Activated T-helper 1 cell treated with Interleukin-2 at 50 U/mL for 16 hours (primary cell): ENCODE measurements at regions not wholly inside any gene's neighbourhood (a gene's known extent, or its start where the extent isn't known, plus 50 kb on each side); places are given as distances from the start of the nearest gene placed in this dataset.
"Not testable (repeated sequence)": the region's sequence is repeated elsewhere in the genome, so short reads cannot be mapped to it uniquely, and the experiment has no call there.

ENCODE experiments used
- DNase-seq: peaks from one replicate; pipeline ENCODE4 v3.0.0-alpha.2; 2020; ENCODE audit warnings: low read depth

DNA sequence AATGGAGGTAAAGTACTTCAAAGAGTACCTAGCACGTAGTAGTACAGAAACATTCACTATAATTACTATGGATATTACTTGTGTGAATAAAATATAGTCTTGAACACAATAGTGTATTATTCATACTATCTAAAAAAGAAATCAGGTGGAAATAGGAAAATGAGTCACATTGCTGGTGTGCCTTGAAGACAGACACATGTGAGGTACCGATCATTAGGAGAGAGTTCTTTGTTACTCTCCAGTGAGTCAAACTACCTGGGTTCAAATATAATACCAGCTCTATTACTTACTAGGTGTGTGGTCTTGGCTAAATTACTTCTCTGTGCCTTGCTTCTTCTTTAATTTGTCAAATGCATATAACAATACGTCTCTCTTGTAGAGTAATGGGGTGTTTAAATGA is 50.8 kb upstream of the BEND6 start:
- no peak for DNase-seq

DNA sequence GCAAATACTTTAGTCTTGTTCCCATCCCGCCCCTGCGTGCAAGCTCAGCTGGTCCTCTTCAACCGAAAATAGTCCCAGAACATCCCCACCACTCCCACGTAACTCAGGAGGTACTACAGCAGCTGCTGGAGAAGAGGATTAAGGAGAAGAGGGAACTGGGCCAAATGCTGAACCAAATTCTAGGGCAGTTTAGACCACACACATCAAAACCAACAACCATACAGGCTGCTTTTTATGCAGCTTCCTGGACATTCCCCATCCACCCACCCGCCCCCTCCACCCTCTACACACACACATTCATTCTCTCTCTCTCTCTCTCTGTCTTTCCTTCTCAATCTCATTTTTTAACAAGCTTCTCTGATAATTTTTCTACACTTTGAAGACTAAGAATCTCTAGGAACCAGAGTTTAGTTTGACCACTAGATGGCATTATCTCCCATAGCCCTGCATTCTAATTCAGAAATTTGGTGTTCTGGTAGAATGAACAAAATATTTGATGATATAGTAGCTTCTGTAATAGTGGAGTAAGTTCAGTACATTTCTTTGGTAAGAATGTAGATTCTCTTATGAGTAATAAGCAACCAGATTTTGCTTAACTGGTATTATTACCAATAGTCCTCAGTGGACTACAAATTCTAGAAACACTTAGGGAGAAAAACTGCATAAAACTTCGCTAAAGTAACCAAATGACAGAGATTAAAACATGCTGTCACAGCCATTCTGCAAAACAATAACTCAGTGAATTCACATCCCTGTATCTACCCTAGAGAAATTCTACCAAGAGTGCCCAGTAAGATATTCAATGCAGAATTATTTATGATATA is 52.1 kb upstream of the BEND6 start:
- no peak for DNase-seq

GRCh38 chr6:56900784-56901183 is 54.1 kb upstream of the BEND6 start:
- DNase-seq = no peak

- no peak for DNase-seq
Measured at GRCh38 chr6:56899753-56900152, 55.2 kb upstream of the BEND6 start.

DNA sequence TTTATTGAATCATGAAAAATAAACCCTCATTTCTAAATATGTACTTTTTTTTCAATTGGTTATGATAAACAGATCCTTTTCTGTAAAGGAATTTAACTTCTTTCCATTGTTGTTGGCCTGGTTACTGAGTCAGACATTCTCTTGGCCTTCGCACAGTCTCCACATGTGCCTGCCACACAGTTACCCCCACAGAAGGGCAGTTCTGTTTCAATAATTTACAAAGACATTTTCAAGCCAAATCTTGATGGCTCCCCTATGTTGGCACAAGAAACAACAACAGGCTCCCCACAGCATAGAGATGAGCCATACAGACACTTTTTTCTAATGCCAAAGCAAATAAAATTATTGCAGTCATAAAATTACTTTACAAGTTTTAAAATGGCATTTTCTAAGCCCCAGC is 55.6 kb upstream of the BEND6 start:
- DNase-seq = no peak

DNA sequence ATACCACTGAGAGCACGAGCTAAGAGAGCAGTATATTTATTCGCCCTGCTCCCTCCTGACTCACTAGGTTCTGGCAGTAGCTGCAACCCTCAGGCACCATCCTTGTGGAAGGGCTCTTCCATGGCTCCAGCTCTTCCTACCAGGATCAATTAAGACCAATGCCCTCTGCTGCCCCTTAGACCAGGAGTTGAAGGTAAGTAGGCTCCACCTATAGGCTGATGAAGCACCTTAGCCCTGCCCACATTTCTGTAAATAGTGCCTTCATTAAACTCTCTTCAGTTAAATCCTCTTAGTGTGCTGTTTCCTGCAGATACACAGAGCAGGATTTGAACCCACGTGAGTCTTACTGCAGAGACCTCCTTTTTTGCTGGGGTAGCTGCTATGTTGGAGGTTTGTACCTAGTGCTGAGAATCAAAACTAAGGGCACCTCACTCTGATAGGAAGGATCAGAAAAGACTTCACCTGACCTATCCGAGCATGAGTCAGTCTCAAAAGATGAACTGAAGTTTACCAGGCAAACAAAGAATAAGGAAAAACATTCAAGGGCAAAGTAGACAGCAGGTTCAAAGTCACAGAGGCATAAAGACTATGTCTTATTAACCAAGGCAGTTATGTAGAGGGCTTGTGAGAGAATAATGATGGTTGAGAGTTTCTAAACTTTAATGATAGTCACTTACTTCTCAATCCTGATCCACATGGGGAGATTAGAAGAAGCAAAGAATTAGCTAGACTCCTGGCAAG is 56.9 kb upstream of the BEND6 start:
- no peak for DNase-seq

GRCh38 chr6:56891754-56892153 is 63.2 kb upstream of the BEND6 start:
- no peak for DNase-seq

- DNase-seq = no peak
Measured at GRCh38 chr6:56890683-56891429, 64.1 kb upstream of the BEND6 start.

- DNase-seq = no peak
Measured at GRCh38 chr6:56890066-56890465, 64.8 kb upstream of the BEND6 start.

DNA sequence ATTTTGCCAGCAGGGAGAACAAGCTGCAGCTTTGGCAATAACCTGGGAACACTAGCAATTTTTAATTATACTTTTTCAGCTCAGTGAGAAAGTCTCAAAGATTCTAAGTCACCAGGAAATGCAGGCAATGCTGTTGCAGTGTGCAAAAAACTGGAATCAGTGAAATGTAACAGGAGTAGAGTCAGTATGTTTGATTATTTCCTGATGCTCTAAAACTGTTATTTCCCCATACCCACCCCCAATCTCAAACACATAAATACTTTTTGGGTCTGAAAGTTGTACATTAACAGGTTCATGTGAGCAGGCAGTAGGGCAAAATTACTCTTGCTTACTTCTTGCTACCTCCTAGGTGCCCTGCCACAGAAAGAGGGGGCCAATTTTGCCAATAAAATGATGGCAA is 65.4 kb upstream of the BEND6 start:
- no peak for DNase-seq

- DNase-seq = no peak
Measured at GRCh38 chr6:56888687-56889086, 66.2 kb upstream of the BEND6 start.

- no peak for DNase-seq
Measured at GRCh38 chr6:56887086-56887485, 67.8 kb upstream of the BEND6 start.

- DNase-seq = no peak
Measured at GRCh38 chr6:56877922-56878321, 77.0 kb upstream of the BEND6 start.

GRCh38 chr6:56875961-56876360 is 78.9 kb upstream of the BEND6 start:
- no peak for DNase-seq

DNA sequence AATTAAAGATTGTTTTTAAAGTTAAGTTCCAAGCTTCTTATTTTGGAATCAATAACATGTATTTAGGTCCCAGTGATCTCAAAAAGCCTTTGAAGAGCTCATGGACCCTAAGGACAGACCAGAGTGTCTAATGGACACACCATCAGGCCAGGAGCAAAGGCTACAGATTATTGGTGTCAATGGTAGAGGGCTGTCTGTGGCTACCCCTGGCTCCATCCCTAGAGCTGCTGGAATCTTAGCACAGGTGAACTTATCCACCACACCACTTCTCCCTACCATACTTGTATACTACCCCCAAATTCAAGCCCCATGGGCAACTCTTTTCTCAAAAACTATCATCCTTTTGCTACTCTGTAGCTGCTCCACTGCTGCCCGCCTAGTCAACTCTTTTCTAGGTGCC is 79.4 kb upstream of the BEND6 start:
- no peak for DNase-seq

DNA sequence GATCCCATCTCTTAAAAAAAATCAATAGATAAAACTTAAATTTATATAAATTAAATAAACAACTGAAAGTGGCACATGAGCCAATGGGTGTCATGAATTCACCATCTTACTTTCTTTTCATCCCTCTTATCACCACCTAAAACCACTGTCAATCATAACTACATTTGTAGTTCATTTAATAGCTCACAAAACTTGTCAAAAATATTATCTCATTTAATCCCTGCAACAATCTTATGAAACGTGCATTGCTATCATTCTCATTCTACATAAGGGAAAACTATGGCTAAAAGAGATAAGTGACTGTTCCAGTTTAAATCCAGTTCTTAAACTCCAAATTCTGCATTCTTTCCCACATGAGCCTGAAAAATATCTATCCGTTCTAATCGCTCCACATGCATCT is 80.6 kb upstream of the BEND6 start:
- DNase-seq = no peak

DNA sequence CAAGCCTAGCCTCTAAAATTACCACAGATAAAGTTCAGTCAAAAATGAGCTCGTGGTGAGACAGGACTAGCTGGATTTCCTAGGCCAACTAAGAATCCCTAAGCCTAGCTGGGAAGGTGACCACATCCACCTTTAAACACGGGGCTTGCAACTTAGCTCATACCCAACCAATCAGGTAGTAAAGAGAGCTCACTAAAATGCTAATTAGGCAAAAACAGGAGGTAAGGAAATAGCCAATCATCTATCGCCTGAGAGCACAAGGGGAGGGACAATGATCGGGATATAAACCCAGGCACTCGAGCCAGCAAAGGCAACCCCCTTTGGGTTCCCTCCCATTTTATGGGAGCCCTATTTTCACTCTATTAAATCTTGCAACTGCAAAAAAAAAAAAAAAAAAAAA is 84.9 kb upstream of the BEND6 start:
- DNase-seq = not testable (repeated sequence)

- no peak for DNase-seq
Measured at GRCh38 chr6:56869346-56869745, 85.6 kb upstream of the BEND6 start.

- no peak for DNase-seq
Measured at GRCh38 chr6:56868687-56869086, 86.2 kb upstream of the BEND6 start.

DNA sequence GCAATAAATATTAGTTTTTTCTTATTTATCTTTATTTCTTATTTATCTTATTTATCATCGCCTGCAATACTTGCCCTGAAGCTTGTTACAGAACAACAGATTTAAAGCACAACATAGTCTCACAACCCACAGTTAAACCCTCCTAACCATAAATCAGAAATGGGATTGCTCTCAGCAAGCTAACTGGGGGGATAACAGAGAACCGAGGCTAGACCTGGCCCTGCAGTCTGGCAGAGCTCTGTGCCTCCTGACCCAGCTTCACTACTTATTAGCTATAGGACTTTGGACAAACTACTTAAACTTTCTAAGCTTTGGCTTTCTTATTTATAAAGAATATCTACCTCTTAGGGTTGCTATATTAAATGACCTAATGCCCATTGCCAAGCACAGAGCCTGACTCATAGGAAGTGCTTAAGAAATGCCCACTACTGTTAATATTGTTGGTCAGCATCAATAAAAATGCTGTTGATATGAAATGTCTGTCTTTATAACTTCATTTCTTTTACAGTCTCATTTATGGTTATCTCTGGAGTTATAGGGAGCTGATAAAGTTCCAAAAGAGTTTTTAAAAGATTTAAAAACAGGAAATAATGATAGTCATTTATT is 87.9 kb upstream of the BEND6 start:
- no peak for DNase-seq

GRCh38 chr6:56865081-56865875 is 89.6 kb upstream of the BEND6 start:
- DNase-seq = no peak

DNA sequence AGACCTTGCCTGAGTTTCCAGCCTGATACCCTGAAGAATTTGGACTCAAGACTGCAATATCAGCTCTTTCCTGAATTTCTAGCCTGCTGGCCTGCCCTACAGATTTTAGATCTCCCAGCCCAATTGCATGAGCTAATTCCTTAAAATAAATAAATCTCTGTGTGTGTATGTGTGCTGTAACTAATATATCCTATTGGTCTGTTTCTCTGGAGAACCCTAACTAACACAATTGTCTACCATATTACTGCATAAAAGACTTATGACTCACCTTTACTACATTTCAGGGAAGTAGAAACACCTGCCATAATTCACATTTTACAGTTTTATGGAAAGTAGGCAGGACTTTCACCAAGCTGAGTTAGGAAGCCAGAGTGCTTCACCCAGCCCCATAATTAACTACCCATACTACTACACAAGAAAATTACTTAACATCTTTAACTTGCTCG is 90.7 kb upstream of the BEND6 start:
- no peak for DNase-seq
